HTR-8/SVneo (cell line): ENCODE measurements at regions not wholly inside any gene's neighbourhood (a gene's known extent, or its start where the extent isn't known, plus 50 kb on each side); places are given as distances from the start of the nearest gene placed in this dataset.

ENCODE experiments used
- DNase-seq: peaks from one replicate; pipeline ENCODE4 v3.0.0; 2011; ENCODE audit warnings: low spot score, mixed read lengths; ENCODE audit not compliant: insufficient read length
- FAIRE-seq: peaks from 2 replicates; lab custom pipeline; 2011; peaks lifted over from hg19 to GRCh38; lab: Jason Lieb, UNC

DNA sequence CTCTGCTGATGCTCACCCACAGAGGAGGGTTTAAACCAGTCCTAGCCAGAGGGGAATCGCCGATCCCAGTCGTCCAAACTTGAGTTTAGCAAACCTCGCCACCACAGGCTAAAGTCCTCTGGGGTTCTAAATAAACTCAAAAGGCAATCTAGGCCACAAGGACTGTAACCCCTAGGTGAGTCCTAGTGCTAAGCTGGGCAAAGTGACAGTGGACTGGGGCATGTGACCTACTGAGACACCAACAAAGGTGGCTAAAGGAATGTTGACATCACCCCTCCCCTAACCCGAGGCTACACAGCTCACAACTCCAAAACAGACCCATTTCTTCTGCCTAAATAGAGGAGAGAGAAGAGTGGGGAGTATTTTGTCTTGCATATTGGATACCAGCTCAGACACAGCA is 142.8 kb upstream of the PRDX4 start:
- no peak for FAIRE-seq

DNA sequence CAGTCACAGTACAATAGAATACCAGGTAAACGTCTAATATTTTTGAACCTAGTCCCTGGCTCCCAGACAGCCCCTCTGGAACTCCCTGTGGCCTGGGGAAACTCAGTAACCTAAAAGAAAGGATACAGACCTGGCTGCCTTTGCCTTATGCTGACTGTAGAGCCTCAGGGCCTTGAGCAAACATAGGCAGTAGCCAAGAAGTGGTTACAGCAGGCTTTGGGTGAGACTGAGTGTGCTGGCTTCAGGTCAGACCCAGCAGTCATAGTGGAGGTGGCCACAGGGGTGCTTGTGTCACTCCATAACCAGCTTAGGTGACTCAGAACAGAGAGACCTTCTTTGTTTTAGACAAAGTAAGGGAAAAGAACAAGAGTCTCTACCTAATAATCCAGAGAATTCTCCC is 141.8 kb upstream of the PRDX4 start:
- FAIRE-seq (no peak), DNase-seq (no peak)

More for the DNA sequence above, 142.8 kb upstream of the PRDX4 start:
- DNase-seq, result no peak

DNA sequence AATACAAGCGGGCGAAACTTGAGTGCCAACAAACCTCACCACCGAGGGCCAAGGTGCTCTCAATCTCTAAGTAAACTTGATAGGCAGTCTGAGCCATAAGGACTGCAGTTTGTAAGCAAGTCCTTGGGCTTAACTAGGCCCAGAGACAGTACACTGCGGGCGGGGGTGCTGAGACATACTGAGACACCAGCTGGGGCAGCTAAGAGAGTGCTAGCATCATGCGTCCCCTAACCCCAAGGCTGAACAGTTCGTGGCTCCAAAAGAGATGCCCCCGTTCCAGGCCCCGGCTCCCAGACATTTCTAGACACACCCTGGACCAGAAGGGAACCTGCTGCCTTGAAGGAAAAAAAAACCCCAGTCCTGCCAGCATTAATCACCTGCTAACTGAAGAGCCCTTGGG is 126.8 kb upstream of the PRDX4 start:
- DNase-seq (no peak), FAIRE-seq (no peak)

DNA sequence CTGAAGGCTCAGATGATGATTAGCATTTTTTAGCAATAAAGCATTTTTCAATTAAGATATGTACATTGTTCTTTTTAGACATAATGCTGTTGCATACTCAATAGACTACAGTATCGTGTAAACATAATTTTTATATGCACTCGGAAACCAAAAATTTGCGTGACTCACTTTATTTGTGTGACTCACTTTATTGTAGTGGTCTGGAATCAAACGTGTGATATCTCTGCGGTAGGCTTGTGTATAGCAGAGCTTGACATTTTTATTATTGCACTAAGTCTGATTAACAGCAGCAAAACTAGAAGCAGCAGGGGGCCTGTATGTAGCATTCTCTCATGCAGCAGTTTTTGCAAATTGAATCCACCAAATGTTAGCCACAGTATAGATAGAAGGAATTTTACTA is 119.1 kb upstream of the PRDX4 start:
- no peak for FAIRE-seq
- DNase-seq, result peak; percentile 13

DNA sequence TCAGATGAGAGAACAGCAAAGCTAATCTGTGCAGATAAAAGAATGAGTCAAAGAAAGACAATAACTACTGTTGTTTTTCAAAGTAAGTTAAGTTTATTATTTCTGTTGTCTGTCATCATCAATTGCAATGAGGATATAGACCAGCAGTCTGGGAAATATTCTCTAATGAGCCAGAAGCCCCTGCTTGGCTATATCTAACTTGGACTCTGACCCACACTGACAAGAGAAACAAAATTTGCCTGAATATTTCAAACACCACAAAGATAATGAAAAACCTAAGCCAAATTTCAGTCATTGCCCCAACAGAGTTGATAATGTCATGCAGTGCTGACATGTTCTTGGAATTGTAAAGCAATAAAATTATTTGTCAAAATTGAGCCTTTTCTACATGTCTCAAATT is 115.0 kb upstream of the PRDX4 start:
- no peak for DNase-seq
- FAIRE-seq, result no peak

DNA sequence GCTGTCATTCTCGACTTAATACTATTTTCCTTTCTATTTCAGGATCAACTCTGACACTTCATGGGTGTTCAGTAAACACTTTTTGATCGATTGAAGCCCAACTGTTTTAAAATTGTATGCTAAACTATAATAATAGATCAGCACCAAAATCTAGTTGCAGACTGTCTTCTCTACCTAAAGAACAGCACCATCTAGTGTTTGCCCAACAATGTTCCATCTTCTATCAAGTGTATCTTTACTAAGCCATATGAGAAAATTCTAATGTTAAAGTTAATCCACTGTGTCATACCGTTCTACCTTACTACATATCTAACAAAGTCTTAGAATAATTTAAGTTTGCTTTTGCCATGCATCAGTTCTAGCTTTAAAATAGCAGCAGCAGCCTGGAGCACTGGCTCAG is 113.0 kb upstream of the PRDX4 start:
- DNase-seq (peak; percentile 27), FAIRE-seq (peak; percentile 58)

DNA sequence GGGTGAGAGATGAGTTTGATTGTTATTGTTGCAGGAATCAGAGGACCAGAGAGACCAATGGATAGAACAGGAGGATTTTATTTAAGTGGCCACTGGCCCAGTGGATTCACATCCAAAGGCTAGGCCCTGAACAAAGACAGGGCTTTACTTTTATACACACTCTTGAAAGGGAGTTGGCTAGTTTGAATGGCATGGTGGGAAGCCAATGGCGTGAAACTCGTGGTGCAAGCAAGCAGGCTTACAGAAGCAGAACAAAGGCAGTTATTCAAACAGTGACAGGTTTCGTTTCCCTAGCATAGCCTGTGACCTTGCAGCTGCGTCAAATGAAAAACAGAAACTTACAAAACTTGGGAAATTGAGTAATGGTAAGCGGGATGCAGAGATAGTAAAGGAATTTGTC is 110.2 kb upstream of the PRDX4 start:
- no peak for FAIRE-seq
- DNase-seq, result no peak

DNA sequence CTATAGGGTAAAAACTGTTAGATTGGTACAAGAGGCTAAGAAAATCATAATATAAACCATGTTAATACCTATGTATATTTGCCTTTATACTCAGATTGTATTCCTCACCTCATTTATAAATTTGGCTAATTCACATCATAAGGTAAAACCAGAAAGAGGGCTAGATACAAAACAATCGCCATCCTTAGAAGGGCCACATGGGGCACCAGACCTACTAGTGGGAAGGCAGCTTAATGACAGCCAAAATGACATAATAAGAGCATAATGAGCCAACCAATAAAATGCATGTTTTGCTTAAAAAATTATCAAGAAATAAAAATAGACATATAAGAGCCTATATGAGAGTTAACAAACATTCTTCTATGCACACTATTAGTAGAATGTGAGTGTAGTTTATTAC is 107.3 kb upstream of the PRDX4 start:
- FAIRE-seq (no peak), DNase-seq (no peak)

DNA sequence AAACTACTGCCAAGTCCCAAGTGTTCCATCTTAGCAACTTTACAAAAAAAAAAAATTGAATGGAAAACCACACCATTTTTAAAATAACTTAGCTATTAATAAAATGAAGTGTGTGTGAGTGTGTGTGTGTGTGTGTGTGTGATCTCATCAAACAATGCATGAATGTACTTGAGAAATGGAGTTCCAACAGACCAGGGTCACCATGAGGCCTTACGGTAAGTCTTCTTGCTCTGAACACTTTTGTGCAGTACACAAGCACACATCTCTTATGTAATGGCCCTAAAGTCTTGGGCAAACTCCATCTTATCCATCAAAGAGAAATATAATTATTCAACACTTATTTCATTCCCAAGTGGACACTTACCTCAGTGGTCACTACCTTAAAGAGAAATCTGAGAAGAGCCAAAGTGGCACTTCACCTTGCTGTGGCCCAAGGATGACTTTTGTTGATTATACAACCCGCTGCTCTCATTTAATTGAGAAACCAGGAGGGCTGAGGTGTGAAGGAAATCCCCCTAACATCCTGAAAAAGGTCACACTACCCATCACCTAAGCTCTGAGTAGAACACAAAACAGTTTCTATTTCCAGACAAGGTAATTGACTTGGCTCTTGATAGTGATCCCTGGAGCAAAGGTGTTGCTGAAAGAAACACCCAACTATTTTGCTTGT is 96.5 kb upstream of the PRDX4 start:
- DNase-seq (no peak), FAIRE-seq (peak; percentile 49)

DNA sequence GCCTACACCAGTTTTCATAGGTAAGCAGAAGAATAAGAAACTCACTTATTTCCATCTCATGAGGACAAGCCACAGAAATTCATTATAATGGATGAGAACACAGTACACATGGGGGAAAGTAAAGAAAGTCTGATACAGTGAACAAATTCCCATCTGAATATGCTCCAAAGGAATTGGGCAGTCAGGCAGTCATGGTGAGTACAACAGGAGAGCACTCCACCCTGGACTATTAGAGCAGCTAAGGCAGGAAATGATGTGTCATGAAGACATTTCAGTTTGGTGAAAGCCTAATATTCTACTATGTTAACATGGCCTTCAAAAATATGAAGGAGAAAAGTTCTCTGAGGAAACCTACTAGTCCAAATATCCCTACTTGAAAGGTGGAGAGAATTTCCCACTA is 92.0 kb upstream of the PRDX4 start:
- DNase-seq (no peak), FAIRE-seq (no peak)

DNA sequence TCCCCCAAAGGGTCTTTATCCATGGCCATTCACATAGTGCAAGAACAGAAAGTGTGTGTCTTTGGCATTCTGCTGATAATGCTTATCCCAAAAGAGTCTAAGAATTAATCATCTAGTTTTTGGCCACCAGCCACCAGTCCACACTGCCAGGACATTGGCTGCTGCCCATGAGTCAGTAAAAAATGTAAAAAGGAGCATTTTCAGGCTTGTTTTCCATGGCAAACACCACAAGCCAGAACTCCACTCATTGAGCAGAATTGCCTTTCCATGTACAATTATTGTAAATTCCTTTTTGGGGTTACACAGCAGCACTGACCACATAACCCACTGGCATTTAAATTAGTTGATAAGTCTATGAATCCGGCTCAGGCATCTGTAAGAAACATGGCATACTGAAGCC is 89.2 kb upstream of the PRDX4 start:
- FAIRE-seq, result no peak
- no peak for DNase-seq

DNA sequence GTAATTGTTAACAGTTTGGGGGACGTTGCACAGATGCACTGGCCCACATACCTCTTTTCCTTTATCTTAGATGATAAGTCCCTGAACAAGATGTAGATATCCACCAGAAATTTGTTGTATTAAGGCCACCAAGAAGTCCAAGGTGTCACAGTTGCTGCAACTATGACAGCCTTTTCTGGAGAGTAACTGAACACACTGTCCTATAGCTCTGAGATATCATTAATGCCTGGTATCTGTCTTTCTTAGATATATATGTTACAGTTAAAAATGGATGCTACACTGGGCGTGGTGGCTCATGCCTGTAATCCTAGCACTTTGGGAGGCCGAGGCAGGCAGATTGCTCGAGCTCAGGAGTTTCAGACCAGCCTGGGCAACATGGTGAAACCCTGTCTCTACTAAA is 77.8 kb upstream of the PRDX4 start:
- FAIRE-seq (no peak), DNase-seq (no peak)

DNA sequence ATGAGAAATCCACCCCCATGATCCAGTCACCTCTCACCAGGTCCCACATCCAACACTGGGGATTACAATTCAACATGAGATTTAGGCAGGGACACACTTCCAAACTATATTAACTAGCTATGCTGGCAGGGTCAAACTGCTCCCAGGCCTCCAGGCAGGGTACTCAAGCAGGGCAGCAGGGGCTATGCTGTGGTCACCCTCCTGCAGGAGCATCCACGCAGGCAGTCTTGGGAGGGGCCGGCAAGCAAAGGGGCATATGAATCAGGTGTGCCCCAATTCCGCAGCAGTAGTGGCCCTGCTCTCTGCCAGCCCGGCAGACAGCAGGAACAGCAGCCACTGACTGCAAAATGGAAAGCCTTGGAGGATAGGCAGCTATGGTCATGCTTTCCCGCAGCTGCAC is 74.6 kb upstream of the PRDX4 start:
- FAIRE-seq, result no peak

DNA sequence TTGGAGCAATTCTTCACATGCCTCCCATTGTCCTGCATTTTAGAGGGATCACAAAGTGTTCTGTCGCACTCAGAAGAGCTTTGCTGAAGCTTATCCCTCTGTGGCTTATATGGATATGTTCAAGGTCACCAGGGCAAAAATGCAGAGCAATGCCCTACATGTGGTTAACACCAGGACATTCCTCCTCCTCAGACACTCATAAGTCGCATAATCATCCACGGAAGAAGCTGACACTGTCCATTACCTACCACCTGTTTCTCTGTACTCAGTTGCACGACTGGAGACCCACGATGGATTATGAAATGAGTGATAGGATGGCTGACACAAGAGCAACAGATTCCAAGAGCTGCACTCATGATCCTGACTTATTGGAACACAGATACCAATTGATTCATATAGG is 68.7 kb upstream of the PRDX4 start:
- FAIRE-seq (peak; percentile 70), DNase-seq (no peak)

More for the DNA sequence above, 74.6 kb upstream of the PRDX4 start:
- DNase-seq, result no peak

DNA sequence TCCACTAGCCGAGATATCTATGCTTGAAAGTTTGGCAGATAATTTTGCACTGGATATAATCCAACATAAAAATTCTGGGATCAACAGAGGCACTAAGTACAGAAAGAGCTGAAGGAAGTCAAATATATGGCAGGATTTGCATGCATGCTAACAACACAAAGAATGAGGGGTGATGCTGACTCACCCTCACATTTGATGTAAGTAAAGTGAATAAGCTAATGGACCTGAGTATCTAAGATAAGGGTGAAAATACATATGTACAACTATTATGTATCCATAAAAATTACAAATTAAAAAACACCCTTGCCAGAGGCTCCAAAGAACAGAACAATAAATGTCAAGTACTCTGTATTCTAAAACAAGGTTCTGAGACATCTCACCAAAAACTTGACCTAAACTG is 63.8 kb upstream of the PRDX4 start:
- DNase-seq, result no peak
- FAIRE-seq, result peak; percentile 20

DNA sequence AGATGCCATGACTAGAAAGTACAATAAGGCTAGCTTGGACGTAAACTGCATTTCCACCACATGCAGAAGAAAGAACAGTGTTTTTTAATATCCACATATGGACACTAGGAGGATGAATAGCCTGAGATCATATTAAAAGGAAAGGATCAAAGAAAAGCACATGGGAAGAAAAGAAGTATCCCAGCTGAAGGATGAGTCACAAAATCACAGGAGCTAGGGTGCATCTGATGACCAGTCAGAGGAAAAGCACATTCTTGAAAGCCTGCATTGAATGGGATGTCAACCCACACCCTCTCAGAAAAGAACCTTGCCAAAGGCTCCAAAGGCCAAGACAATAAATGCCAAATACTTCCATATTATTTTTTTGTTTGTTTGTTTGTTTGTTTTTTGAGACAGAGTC is 56.8 kb upstream of the PRDX4 start:
- DNase-seq (no peak), FAIRE-seq (peak; percentile 31)

DNA sequence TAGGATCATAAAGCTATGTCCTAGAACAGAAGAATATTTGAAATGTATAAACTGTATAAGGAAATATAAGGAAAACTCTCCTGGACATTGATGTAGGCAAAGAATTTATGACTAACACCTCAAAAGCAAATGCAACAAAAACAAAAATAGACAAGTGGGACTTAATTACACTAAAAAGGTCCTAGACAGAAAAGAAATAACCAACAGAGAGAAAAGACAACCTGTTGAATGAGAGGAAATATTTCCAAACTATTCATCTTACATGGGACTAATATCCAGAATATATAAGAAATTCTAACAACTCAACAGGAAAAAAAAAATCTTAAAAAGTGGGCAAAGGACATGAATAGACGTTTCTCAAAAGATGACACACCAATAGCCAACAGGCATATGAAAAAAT is 54.4 kb upstream of the PRDX4 start:
- FAIRE-seq, result no peak

DNA sequence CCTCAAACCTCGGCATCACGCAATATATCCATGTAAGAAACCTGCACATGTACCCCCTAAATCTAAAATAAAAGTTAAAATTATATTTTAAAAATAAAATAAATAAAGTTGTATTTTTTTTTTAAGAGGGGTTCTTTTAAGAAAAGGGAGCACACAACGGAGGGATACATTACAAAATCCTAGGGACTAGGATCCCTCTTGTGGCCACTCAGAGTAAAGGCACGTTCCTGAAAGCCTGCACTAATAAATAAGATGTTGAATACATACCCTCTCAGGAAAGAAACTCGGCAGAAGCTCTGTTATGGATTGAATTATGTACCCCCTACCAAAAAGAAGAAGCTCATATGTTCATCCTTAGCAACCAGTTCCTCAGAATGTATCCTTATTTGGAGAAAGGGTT is 50.9 kb upstream of the PRDX4 start:
- FAIRE-seq (no peak), DNase-seq (peak; percentile 48)

More for the DNA sequence above, 54.4 kb upstream of the PRDX4 start:
- no peak for DNase-seq
